HG03469 (cell line): ENCODE measurements at regions not wholly inside any gene's neighbourhood (a gene's known extent, or its start where the extent isn't known, plus 50 kb on each side); places are given as distances from the start of the nearest gene placed in this dataset.

Source experiments
- ATAC-seq: cut with Tn5 transposase; IDR thresholded peaks from one replicate; pipeline ENCODE4 v1.9.1; 2021; ENCODE audit warnings: mild to moderate bottlenecking, moderate library complexity, moderate number of reproducible peaks; ENCODE audit not compliant: unreplicated experiment

DNA sequence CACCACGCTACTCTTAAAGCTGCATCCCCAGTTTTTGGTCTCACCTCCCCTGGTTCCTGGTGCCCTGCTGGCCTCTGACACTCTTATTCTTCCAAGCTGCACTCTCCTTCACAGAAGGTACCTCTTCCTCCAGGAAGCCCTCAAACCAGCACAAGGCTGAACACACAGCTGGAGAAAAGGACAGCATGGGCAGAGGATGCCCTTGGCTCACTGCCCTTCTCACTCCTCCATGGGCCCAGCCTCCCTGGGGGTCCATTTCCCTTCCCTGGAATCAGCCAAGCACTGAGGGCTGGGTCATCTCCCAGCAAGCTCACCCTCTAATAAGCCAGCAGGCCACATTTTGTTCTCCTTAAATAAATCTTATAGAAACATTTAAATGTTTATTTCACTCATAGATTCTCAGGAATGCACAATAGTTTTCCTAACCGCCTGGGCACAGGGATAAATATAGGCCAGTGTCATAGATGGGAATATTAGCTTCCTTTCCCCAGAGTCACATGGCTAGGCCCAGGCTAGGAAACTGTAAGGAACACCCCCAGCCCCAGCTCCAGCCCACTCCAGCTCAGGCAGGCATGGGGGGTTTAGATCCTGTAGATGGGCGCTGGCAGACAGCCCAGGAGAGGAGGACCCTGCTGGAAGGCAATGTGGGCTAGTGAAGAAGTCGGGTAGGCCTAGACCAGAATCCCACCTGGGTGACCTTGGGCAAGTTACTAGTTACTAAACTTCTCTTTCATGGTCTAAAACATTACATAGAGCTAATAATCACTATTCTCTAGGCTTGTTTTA is 51.5 kb downstream of the IRAG1 start:
- ATAC-seq: no peak

DNA sequence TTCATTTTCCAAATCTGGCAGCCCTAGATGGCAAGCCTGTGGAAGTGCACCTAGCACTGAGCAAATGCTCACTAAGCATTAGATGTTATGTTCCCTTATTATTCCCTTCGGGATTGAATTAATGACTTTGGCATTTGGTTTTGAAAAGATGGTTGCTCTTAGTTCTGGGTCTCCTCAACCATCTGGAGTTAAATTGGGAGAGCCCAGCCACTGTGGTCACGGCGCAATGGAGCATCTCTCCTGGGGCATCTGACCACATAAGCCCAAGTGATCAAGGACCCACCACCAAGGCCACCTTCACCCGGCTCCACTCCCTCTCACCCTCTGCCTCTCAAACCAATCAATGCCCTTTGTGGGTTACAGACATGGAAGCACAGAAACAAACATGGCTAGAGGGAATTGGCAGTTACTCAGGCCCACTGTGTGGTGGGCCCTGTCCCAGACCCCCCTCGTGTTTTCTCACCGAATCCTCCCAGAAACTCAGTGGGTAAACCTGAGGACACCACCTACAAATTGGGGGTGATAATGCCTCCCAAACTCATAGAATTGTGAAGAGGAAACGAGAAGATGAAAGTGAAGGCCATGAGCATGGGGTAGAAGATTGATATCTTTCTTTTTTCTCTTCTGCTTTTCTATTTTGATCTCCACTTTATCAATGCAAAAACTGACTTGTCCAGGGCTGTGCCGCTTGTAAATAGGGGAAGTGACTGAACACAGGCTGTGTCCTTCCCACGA is 52.2 kb downstream of the IRAG1 start:
- peak; percentile 70 for ATAC-seq

DNA sequence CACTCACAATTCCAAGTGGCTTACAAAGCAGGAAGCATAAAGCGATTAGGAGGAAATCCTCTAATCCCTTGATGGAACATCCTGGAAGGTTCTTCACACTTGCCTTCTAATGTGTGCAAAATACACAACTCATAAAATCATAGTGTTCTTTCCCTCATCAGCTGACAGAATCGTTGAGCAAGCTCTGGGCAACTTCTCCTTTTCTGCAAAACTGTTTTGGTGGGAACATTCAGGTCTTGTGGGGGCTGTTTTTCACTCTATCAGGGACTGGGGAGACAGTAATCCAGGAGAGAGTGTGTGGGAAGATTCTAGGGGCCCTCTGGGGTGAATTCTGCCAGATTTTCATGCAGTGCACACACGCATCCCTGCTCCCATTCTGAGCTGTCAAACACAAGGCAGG is 53.2 kb downstream of the IRAG1 start:
- no peak for ATAC-seq

DNA sequence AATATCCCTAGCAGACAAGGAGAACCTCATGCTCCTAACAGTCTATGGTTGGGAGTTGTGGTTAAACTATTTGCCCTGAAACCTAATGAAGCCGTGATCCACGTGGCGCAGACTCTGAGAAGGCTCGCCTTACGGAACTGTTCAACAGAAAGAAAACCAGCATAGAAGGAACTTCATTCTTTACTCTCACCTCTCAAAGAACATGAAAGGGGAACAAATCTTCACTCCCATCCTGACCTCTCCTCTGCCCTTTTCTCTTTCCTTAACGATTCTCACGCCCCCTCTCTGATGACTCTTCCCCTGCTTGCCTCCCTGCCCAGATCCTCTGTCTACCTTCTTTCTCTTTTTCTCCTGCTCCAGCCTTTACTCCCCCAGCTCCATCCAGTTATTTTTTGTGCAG is 54.2 kb downstream of the IRAG1 start:
- ATAC-seq: no peak

DNA sequence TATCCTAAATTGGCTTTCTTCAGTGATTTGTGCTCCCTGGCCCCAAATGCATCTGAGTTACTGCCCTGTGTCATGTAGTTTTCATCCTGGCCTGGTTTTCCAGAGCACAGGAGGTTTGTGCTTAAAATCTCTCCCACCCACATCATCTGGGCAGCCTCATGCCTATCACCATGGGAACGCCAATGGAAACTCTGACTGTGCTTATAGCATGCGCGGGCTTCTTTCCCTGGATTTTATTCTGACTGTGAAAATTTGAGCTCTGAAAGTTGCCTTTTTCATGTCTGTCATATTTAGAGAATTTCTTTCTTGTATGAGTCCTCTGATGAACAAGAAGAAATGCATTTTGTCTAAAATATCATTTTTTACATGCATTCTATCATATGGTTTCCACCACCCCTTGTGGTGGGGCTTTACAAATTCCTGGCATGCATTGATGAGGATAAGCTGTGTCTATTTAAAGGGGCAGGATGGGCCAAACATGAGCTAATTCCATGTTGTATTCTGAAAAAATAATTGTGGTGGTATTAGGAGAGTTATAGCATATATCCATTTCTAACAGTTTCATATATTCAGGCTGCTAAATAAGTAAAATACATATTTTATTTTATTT is 55.1 kb downstream of the IRAG1 start:
- ATAC-seq: no peak

DNA sequence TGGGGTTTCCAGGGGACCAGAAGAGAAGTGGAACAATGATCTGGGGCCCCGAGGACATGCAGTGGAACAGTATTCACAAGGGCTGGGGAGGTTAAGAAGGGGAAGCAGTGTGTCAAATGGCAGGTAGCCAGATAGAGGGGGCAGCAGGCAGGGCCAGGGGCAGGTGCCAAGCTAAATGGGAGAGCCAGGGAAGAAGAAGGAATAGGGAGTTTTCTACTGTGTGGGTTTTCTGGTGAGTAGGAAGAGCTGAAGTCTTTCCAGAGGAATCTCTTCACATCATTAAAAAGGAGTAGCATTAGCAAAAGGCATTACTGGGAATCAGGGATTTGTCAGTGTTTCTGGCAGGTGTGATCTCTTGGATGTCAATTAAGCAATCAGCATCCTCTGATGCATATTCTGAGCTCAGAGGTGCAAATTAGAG is 55.8 kb downstream of the IRAG1 start:
- no peak for ATAC-seq

DNA sequence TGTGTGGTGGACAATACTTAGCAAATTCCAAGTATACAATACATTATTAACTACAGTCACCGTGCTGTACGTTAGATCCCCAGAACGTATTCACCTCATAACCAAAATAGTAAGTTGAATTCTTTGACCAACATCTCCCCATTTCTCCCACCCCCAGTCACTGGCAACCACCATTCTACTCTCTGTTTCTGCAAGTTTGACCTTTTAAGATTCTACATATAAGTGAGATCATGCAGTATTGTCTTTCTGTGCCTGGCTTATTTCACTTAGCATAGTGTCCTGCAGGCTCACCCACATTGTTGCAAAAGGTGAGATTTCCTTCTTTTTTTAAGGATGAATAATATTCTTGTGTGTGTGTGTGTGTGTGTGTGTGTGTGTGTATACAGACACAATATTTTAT is 59.1 kb downstream of the IRAG1 start:
- ATAC-seq: no peak

DNA sequence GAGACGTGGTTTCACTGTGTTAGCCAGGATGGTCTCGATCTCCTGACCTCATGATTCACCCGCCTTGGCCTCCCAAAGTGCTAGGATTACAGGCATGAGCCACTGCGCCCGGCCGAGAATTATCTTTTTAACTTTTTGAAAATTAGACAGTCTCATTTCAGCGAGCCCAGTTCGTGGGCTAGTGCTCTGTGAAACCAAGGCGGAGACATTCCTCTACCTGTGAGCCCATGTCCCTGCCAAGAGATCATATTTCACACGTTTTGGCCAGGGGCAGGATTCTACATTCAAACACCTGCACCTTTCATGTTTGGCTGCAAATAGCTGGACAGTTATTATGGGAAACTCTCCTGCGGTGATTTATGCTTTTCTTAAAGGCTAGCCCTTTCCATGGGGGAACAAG is 60.3 kb downstream of the IRAG1 start:
- ATAC-seq: no peak

DNA sequence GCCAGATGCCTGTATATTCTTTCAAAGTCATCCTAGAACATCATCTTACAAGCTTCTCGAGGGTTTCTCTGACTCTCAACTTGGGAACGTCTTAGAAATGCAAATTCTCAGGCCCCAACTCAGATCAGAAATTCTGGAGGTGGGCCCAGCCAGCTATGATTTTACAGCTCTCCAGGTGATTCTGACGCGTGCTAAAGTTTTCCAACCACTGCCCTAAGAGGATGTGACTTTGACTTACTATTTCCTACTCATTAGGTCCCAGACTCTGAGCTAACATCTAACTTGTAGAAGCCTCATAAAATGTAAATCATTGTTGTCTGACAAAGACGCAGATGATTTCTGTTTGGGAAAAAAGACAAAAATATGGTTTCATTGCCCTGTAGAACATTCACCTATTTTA is 61.1 kb downstream of the IRAG1 start:
- no peak for ATAC-seq

DNA sequence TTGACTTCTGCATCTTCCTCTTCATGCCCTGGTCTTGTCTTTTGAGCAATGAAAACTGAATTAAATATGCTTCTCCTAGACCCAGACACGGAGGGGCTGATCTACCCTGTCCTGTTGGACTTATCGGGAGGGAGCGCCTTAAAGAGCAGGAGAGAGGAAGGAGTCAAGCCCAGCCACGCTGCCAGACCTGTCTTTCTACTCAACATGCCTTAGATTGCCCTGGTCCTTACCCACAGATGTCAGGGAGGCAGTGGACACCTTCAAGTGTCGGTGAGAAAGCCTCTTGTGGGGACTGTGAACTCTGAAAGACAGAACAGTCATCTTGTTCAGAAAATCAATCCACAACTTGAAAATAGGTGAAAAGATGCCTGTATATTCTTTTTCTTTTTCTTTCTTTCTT is 61.8 kb downstream of the IRAG1 start:
- ATAC-seq: no peak

DNA sequence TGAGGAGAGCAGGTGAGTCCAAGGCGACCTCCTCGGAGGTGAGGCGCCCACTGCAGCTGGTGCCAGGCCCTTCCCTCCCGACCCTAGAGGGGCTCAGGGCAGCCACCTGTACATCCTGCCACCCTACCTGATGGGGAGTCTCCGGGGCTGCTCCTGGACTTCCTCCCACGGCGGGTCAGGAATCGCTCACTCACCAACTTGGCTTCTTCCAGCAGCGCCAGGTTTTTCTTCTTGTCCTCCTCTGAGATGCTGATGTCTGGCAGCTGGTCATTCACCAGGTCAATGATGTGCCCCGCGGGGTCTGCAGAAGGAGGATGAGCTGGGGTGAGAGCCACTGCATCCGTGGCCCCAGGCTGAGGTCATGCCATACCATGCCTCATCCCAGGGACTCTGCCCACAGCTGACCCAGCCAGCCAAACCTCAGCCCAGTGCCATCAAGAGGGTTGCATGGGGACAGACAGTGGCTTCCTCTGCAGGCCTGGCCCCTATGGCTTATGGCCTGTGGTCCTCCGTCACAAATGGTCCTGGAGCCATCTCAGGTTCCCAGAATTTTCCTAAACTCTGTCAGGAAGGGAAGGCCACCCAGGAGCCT is 61.0 kb upstream of the LYVE1 start:
- no peak for ATAC-seq

DNA sequence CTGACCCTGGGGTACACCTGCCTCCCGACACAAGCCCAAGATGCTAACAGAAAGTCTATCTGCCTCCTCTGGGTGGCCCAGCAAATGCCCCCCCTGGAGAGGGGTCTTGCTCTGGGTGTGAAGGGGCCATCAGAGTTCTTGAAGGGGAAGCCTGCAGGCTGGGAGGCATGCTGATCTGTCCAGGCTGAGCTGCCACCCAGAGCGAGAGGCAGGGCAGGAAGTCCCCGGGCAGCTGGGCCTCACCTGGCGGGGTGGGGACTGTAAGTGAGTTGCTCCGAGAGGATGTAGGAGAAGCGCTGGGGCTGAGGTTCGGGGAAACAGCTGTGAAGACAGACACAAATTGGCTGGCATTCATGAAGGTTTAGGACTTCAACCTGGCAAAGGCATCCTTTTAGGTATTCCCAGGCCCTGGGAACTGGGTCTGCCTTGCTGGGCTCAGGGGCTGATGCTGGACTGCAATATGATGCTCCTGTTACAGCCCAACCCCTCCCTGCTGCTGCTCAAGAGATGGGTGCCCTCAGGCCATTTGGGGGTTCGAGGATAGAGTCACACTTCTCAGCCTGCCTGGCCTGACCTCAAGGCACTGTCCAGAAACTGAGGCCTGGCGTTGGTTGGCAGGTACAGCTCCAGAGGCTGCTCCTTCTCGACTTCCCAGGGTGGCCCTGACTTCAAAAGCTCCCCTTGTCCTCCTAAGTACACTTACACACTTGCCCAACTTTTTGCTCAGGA is 60.2 kb upstream of the LYVE1 start:
- no peak for ATAC-seq

DNA sequence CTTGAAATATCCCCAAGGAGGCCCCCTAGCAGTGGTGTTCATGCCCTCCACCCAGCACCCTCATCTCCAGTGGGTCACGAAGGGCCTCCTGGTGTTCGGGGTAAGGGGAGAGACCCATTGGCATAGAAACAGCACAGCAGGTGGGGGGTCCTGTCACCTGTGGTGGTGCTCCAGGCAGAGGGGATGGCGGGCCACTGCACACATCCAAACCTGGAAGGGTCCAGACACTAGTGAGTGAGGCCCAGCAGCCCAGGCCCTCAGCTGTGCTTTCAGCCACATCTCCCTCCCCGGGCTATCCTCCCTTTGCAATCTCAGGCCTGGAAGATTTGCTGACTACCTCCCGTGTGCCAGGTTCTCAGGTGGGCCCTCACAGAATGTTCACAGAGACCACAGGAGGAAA is 59.4 kb upstream of the LYVE1 start:
- ATAC-seq: no peak

DNA sequence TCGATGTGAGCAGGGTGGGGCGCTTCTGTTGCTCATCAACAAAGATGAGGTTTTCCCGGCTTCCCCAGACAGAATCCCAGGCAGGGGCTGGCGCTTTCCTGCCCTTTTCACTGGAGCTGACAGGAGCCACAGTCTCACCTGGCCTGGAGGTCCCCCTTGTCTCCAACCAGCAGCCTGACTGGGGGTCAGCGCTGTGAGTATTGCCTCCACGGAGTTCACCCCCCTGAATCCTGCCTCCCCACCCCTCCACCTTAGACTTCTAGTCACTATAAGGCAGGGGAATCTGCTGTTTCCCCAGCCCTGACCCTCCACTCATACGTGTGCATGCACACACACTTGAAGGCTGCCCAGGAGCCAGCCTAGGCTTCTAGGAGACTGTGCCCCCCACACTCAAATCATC is 58.8 kb upstream of the LYVE1 start:
- no peak for ATAC-seq

DNA sequence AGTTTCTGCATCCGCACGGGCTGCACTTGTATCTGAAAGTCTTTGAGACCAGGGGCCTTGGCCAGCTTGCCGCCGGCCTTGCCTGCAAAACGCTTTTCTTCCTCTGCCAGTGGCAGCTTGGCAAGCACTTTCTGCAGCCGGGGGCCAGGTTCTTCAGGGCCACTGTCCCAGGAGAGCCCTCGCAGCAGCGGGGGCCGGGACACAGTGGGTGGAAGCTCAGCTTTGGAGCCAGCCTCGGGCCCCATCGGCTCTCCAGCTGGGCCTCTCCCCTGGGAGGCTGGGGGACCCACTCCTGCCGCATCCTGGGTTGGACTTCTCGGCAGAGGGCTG is 57.5 kb upstream of the LYVE1 start:
- ATAC-seq: no peak

DNA sequence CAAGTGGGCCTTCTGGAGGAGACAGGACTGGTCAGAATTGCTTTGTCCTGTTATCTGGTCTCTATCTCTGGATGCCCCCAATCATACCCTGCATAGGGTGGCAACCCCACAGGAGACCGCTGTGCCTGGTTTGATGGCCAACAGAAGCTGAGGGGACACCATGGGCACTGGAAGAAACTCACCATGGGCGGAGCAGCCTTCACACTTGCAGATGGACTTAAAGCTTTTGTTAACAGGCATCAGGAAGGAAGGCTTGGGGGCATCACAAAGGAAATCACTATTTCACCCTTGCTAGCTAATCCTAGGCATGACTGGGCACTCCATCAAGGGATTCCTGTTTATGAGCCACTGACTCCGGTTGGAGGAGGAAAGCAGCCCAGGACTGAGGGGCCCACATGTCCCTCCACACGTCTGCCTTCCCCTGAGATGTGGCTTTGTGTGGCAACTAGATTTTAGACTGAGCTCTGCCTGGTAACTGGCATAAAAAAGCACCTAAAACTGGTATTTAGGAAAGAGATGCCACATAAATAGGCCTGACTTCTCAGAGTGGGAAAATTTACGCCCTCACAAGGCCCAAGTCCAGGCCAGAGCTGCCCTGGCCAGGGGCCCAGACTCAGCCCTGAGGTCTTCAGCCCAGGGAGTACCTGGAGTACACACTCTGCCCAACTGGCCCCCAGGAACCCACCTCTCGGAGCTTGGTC is 57.0 kb upstream of the LYVE1 start:
- ATAC-seq: no peak

DNA sequence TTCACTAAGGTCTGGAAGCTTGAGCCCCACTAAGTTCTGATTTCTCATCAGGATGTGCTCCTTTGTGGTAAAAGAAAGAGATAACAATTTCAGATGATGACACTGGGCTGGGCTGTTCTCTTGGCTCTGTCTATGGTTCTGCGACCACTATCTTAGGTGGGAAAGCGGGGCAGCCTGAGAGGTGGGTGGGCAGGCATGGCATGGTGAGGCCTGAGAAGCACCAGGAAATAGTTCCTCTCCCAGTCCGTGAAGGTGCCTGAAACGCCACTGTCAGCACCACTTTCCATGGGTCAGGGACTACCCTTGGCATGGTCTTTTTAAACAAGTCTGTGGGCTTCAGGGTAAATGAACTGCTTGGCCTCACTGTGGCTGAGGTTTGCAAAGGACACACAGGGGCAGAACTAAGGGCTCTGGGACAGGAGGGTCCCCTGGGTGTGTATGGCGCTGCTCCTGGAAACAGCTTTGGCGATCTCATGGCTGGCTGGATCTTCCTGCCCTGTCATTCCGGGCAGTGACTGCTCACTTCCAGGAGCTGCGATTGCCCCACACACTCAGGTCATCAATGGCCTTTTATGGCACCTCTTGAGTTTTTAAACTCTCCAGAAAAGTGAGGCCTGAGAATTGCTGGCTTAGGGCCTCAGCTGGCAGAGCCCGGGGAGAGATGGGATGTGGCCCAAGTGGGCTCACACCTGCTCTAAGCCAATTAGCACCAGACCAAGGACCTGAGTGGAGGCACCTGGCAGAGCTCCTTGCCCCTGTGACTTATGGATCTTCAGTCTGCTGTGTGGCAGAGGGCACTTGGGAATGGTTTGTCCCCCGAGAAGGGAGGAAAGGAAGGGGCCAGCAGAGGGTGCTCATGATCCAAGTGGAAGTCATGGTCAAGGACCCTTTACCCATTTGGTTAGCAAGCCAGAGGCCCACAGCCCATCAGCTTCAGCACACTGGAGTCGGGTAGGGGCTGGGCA is 55.6 kb upstream of the LYVE1 start:
- ATAC-seq: no peak

DNA sequence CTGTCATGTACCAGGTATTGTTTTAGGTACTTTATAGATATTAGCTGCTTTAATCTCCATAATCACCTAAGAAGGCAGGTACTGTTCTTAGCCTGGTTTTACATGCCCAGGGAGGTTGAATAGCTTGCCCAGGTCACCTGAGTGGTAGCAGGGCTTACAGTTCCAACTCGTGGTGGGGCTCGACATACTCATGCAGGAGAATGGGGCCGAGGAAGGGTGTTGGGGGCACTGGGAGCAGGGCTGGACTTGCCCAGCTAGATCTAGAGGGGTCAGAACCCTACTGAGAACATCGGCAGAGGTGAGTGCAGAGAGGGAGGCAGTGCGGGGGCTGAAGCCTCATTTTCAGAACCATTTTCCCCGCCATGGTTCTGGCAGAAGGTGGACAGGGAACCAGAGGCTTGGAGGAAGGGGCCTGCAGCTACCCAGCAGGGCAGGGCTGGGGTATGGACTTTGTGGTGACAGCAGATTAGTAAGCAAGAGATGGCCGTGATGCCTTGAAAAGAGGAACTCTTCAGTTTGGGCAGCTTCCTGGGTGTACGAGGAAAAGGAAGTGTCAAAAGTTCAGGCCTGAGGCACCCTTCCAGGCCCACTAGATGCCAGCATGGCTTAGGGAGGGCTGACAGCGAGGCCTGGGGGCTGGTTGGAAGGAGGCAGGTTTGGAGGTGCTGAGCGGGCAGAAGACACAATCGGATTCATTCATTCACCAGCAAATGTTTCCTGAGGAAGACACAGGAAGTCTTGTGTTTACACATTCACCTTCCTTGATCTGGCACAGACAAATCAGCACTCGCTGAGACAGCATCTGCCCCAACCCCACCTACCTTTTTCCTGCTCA is 54.7 kb upstream of the LYVE1 start:
- ATAC-seq: no peak

DNA sequence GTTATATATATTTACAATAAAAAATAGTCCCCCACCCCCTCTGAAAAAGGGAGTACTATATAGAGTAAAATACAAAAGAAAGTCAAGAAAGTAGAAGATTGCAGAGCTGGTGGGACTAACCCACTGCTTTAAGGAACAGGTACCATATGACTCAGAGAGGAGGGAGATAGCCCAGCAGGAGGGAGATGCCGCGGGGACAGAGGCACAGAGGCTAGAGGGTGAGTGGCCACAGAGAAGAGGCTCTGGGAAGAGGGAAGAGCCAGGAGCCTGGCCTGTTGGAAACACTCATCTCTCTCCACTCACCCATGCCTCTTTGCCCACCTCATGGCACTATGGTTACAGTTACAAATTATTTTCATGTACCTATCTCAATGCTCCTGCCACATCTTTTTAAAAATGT is 53.6 kb upstream of the LYVE1 start:
- ATAC-seq: no peak
